Activated naive CD4-positive, alpha-beta T cell (primary cell): ENCODE measurements at regions not wholly inside any gene's neighbourhood (a gene's known extent, or its start where the extent isn't known, plus 50 kb on each side); places are given as distances from the start of the nearest gene placed in this dataset.
"Not testable (repeated sequence)": the region's sequence is repeated elsewhere in the genome, so short reads cannot be mapped to it uniquely, and the experiment has no call there.

ENCODE experiments used
- DNase-seq, 4 experiments: peaks; one replicate each; lab custom pipeline; 2025; lab: John Stamatoyannopoulos, UW

DNA sequence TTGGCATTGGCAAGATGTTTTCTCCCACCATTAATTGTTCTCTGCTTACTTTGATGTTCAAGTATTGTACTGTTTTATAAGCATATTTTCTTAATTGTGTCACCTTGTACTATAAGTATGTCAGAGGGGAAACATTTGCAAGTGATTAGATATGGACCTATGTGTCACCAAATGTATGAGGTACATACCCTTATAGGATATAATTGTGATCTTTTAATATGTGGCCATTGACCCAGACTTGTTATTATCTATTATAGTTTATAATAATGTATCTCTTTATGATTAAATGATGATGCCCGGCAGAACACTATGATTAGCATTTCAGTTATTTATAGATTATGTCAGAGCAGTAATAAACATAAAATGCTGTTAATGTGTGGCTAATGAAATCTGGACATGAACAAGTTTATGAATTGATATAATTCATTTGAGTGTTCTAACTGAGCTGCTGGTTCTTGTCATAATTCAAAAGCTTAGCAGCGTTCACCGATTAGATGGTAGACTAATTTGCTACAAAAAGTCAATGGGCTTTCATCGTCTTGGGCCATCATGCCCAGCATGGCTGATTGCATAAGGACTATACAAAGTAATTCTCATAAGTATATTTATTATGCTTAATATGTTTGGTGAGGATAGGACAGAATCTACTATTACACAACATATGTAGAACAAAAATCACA lies 480.9 kb upstream of the FANCL start:
- no peak for DNase-seq

GRCh38 chr2:58720770-58721697 lies 479.9 kb upstream of the FANCL start:
- no peak for DNase-seq

GRCh38 chr2:58720033-58720769 lies 479.1 kb upstream of the FANCL start:
- no peak for DNase-seq

GRCh38 chr2:58715344-58715743 lies 474.2 kb upstream of the FANCL start:
- DNase-seq = no peak

DNA sequence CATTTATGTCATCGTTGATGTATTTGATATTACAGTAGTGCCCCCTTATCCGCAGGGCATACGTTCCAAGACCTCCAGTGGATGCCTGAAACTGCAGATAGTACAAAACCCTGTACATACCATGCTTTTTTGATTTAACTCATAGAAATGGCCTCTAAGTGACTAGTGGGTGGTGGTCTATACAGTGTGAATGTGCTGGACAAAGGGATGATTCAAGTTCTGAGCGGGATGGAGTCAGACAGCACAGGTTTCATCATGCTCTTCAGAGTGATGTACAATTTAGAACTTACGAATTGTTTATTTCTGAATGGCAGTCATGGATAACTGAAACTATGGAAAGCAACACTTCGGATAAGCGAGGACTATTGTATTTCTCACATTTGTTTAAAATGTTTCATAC lies 473.1 kb upstream of the FANCL start:
- no peak for DNase-seq

GRCh38 chr2:58710795-58711279 lies 469.7 kb upstream of the FANCL start:
- no peak for DNase-seq

- DNase-seq = no peak
Observed at GRCh38 chr2:58709687-58710354, 468.7 kb upstream of the FANCL start.

GRCh38 chr2:58709274-58709673 lies 468.1 kb upstream of the FANCL start:
- no peak for DNase-seq

- DNase-seq = no peak
Observed at GRCh38 chr2:58708565-58708964, 467.4 kb upstream of the FANCL start.

GRCh38 chr2:58702302-58702885 lies 461.3 kb upstream of the FANCL start:
- DNase-seq = no peak

DNA sequence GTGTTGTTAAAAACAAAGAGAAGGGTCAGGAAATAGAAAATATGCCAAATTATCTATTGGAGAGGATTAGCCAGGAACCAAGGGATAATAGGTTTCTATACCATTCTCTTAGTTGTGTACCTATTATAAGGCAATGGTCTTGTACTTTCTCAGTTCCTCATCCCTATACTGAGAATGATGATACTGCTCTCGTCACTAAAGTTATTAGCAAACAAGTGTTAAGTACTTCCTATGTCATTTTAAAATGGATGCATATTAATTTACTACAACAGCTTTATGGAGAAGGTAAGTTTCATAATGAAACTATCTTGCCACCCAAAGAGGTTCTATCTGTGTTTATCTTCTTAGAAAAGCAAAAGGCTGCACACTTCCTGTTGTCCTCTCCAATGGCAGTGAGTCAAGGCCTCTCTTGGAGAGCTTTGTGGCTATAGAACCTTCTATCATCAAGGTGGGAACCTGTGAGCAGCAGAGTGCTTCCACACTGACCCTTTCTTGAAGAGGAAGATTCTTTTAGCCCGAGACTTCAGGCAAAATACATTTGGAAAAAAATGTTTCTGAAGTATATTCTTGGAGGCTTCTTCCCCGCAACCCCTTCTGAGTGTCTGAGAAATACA lies 460.7 kb upstream of the FANCL start:
- DNase-seq = no peak

GRCh38 chr2:58700591-58700990 lies 459.5 kb upstream of the FANCL start:
- no peak for DNase-seq

DNA sequence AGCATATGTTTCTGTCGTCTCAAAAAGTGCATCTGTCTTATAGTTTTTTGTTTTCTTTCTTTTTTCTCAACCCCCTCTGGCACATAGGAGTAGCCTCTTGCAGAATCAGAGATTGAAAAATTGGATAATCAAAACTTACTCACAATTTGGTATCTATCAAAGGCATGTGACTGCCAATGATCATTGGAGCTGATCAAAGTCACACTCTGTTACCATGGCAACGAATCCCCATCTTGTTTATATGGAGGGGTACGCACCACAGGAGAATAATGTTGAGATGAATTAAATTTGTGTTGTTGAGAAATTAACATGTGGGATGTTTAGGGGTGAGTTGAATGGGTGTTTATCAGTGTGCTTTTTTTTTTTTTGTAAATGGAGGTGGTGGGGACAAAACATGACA lies 458.3 kb upstream of the FANCL start:
- DNase-seq = no peak

DNA sequence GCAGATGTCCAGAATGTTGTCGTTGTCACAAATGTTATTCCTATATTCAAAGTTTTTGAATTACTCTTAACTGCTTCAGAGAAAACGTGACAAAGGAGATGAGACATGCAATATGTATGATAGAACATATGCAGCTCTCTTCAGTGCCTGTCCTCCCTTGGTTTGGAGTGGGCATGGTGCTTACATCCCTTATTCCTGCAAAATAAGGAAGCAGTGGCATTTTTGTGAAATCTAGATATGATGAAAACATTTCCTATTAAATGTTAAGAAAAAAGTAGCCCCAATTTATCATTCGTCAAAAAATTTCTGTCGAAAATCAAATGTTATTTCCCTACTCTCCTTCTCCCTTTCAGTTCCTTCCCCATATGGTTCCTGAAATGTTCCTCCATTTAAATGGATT lies 457.5 kb upstream of the FANCL start:
- no peak for DNase-seq

DNA sequence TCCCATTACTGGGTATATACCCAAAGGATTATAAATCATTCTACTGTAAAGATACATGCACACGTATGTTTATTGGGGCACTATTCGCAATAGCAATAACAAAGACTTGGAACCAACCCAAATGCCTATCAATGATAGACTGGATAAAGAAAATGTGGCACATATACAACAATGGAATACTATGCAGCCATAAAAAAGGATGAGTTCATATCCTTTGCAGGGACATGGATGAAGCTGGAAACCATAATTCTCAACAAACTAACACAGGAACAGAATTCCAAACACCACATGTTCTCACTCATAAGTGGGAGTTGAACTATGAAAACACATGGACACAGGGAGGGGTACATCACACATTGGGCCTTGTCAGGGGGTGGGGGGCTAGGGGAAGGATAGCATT lies 453.0 kb upstream of the FANCL start:
- not testable (repeated sequence) for DNase-seq

GRCh38 chr2:58691041-58691440 lies 449.9 kb upstream of the FANCL start:
- not testable (repeated sequence) for DNase-seq

GRCh38 chr2:58688813-58689212 lies 447.7 kb upstream of the FANCL start:
- no peak for DNase-seq

- no peak for DNase-seq
Observed at GRCh38 chr2:58686776-58687175, 445.7 kb upstream of the FANCL start.

DNA sequence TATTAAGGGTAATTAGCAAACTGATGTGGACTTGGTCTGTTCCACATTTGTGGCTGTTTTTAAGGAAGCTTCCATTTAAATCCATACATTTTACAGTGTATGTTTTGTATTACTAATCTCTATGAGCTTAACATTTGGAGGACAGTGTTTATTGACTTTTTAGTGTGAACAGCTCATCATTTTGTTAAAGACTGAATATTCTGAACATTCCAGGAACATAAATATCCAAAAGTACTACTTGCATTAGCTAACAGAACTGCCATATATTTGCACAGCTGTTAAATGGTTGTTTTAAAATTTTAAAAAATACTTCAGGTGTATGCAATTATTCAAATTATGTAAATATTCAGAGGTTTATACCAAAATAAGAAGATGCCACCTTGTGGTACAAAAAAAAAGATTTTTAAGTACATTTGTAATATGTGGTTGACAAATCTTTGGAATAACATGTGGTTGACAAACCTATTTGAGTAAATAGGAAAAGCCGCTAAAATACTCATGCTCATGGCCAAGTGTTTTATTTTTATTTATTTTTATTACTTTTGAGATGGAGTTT lies 439.7 kb upstream of the FANCL start:
- no peak for DNase-seq

GRCh38 chr2:58677748-58678147 lies 436.6 kb upstream of the FANCL start:
- DNase-seq = no peak

DNA sequence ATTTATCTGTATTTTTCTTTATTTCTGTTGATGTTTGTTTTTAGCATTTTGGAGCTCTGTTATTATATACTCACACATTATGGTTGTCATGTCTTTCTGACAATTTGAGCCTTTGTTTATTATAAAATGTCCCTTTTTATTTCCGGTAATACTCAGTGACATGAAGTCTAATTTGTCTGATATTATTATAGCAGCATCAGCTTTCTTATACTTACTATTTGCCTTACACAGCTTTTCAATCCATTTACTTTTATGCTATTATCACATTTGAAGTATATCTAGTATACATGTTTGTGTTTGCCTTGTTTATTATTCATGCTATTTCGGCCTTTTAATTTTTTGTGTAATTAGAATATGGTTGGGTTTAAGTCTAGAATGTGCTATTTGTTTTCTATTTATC lies 430.6 kb upstream of the FANCL start:
- DNase-seq = no peak
